Upper lobe of left lung (tissue), 6 donors: ENCODE measurements at regions not wholly inside any gene's neighbourhood (a gene's known extent, or its start where the extent isn't known, plus 50 kb on each side); places are given as distances from the start of the nearest gene placed in this dataset.

Experiments
- ATAC-seq, 2 donors: fragments of 200-7000 bp; cut with Tn5 transposase; one replicate each; pipeline ENCODE4 v1.9.1; 2022; ENCODE audit warnings: mild to moderate bottlenecking in 2 of 2, moderate library complexity in 2 of 2; ENCODE audit not compliant: low FRiP score in 2 of 2
- DNase-seq, 2 donors: peaks; one replicate each; pipeline ENCODE4 v3.0.0-alpha.2; 2019 to 2020
- H3K27ac ChIP-seq, 4 donors: fragments of 200-600 bp; sonication (generic); one replicate each; pipeline ENCODE4 v1.5.1; 2016 to 2019
- H3K27me3 ChIP-seq, 4 donors: fragments of 200-600 bp; sonication (generic); one replicate each; pipeline ENCODE4 v1.5.1; 2017 to 2019
- H3K36me3 ChIP-seq, 4 donors: fragments of 200-600 bp; sonication (generic); one replicate each; pipeline ENCODE4 v1.5.1; 2016 to 2019
- H3K4me1 ChIP-seq, 4 donors: fragments of 200-600 bp; sonication (generic); one replicate each; pipeline ENCODE4 v1.5.1; 2018 to 2019
- H3K4me3 ChIP-seq, 4 donors: fragments of 200-600 bp; sonication (generic); one replicate each; pipeline ENCODE4 v1.5.1; 2017 to 2019; ENCODE audit warnings: mild to moderate bottlenecking in 2 of 4, moderate library complexity in 1 of 4
- H3K9me3 ChIP-seq, 4 donors: fragments of 200-600 bp; sonication (generic); one replicate each; pipeline ENCODE4 v1.5.1; 2018 to 2019
- EP300 ChIP-seq, 4 donors: sonication (generic); formaldehyde crosslinking; IDR thresholded peaks; one replicate each; pipeline ENCODE4 v1.5.1; 2017; ENCODE audit warnings: antibody characterized with exemption in 4 of 4, control low read depth in 2 of 4
- POLR2A ChIP-seq, 4 donors: fragments of 450-650 bp; IDR thresholded peaks; one replicate each; pipeline ENCODE4 v1.5.1; 2016 to 2017; ENCODE audit warnings: antibody characterized with exemption in 4 of 4, mild to moderate bottlenecking in 2 of 4
- POLR2AphosphoS5 ChIP-seq, 2 donors: sonication (generic); formaldehyde crosslinking; IDR thresholded peaks; one replicate each; pipeline ENCODE4 v1.5.1; 2017; ENCODE audit warnings: antibody characterized with exemption in 2 of 2
- WGBS, 2 donors: methylation state at CpG; one replicate each; pipeline ENCODE4 v1.1.5; 2017 to 2018; 5-methylcytosine and 5-hydroxymethylcytosine counted together
- TF ChIP-seq, protein P1 (sequence below), 6 experiments: fragments of 450-650 bp in 4 of 6; fragments of 200-600 bp in 2 of 6; sonication (generic) in 2 of 6; IDR thresholded peaks; one replicate each; pipeline ENCODE4 v1.5.1; 2016 to 2019; ENCODE audit warnings: antibody characterized with exemption in 6 of 6
- donor health status: DM: no; HTN: no; CAD: no; lungs with moderate emphysema.
- donor health status: DM: no; HTN: yes; CAD: no; lungs with severe emphysema.

DNA sequence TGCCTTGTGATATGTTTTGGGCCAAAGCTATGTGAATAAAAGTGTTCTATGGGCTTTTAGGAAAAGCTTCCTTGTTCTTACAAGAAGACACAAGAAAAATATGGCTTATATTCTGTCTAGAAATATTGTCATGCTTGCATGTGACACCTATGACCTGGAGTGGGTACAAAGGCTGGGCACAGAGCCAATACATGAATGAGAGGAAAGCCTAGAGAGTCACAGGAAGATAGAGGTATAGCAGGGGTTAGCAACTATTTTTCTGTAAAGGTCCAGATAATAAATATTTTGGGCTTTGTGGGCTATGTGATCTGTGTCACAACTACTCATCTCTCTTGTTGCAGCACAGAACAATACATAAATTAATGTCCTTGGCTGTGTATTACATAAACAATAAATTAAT lies 196.6 kb upstream of the CD180 start:
- no peak overlapping the region for H3K4me3 ChIP-seq
- no peak for TF ChIP-seq POLR2AphosphoS5 (IDR thresholded peaks at IDR 0.05)
- no peak for TF ChIP-seq EP300 (IDR thresholded peaks at IDR 0.05)
- TF ChIP-seq, protein P1, sequence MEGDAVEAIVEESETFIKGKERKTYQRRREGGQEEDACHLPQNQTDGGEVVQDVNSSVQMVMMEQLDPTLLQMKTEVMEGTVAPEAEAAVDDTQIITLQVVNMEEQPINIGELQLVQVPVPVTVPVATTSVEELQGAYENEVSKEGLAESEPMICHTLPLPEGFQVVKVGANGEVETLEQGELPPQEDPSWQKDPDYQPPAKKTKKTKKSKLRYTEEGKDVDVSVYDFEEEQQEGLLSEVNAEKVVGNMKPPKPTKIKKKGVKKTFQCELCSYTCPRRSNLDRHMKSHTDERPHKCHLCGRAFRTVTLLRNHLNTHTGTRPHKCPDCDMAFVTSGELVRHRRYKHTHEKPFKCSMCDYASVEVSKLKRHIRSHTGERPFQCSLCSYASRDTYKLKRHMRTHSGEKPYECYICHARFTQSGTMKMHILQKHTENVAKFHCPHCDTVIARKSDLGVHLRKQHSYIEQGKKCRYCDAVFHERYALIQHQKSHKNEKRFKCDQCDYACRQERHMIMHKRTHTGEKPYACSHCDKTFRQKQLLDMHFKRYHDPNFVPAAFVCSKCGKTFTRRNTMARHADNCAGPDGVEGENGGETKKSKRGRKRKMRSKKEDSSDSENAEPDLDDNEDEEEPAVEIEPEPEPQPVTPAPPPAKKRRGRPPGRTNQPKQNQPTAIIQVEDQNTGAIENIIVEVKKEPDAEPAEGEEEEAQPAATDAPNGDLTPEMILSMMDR (IDR thresholded peaks at IDR 0.05) = no peak
- TF ChIP-seq POLR2A (IDR thresholded peaks at IDR 0.05) = no peak
- ATAC-seq (no peak), DNase-seq (no peak)
- no peaks in the 10 kb centered on the region for H3K27me3 ChIP-seq
- H3K9me3 ChIP-seq = no peaks in the 10 kb centered on the region
- H3K4me1 ChIP-seq = peaks cover 0 to 7% (median 0%) of the 10 kb centered on the region in 4 donors
- no peak overlapping the region for H3K27ac ChIP-seq
- H3K36me3 ChIP-seq = no peaks in the 10 kb centered on the region

GRCh38 chr5:67390935-67391334 lies 194.3 kb upstream of the CD180 start:
- WGBS, 2 donors = 63 to 88% methylated on average over 1 of the region's 1 CpG
- ATAC-seq = no peak
- Histone ChIP-seq H3K27me3 (no peaks in the 10 kb centered on the region), H3K36me3 (no peaks in the 10 kb centered on the region), H3K4me1 (peaks cover 0 to 7% (median 0%) of the 10 kb centered on the region in 4 donors), H3K9me3 (no peaks in the 10 kb centered on the region), H3K4me3 (no peak overlapping the region), H3K27ac (no peak overlapping the region)
- TF ChIP-seq POLR2AphosphoS5 (IDR thresholded peaks at IDR 0.05) (no peak), POLR2A (IDR thresholded peaks at IDR 0.05) (no peak), EP300 (IDR thresholded peaks at IDR 0.05) (no peak)
- TF ChIP-seq, protein P1 (IDR thresholded peaks at IDR 0.05) = no peak
- DNase-seq = no peak

GRCh38 chr5:67383451-67383850 lies 186.9 kb upstream of the CD180 start:
- Histone ChIP-seq H3K4me3 (no peak overlapping the region), H3K36me3 (no peaks in the 10 kb centered on the region), H3K4me1 (no peaks in the 10 kb centered on the region), H3K9me3 (no peaks in the 10 kb centered on the region), H3K27me3 (no peaks in the 10 kb centered on the region), H3K27ac (no peak overlapping the region)
- ATAC-seq = no peak
- DNase-seq = no peak
- TF ChIP-seq EP300 (IDR thresholded peaks at IDR 0.05) = no peak
- TF ChIP-seq, protein P1 (IDR thresholded peaks at IDR 0.05) = no peak
- TF ChIP-seq POLR2A (IDR thresholded peaks at IDR 0.05) = no peak
- no peak for TF ChIP-seq POLR2AphosphoS5 (IDR thresholded peaks at IDR 0.05)

DNA sequence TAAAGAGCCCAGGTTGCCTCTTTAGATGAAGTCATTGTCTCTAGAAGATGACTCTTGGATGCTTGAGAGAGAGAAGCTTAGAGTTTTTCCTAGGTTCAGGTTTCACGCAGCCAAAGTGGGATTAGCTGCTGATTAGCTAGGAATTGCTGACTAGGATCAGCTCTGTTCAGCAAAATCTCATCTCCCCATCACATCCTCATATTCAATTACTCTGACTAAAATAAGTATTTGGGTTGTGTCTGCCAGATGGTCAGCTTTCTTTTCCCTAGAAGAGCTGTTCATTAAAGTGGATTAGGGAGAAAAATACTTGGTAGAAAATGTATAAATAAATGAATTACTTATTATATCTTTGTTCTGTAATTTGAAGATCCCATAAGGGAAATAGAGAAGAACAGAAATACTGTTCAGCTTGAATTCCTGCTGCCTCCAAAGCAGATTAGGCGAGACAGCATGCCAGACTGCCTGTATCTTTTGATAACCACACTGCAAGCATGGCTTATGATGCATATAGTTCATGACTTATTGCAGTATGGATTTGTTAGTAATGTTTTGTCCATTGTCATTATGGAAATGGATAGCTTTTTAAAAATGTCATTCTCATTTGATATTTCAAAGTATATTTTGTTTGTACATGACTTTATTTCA lies 184.8 kb upstream of the CD180 start:
- no peak for DNase-seq
- H3K36me3 ChIP-seq = no peaks in the 10 kb centered on the region
- WGBS, 2 donors = 78 to 92% methylated on average over 2 of the region's 2 CpGs

More for the DNA sequence above, 184.8 kb upstream of the CD180 start:
- TF ChIP-seq EP300 (IDR thresholded peaks at IDR 0.05) (no peak), POLR2AphosphoS5 (IDR thresholded peaks at IDR 0.05) (no peak), POLR2A (IDR thresholded peaks at IDR 0.05) (no peak)
- TF ChIP-seq, protein P1 (IDR thresholded peaks at IDR 0.05) = no peak
- no peak overlapping the region for H3K4me3 ChIP-seq
- no peak overlapping the region for H3K27ac ChIP-seq
- H3K4me1 ChIP-seq = no peaks in the 10 kb centered on the region
- H3K9me3 ChIP-seq = no peaks in the 10 kb centered on the region
- no peak for ATAC-seq
- H3K27me3 ChIP-seq = no peaks in the 10 kb centered on the region
